ENCODE measurements at regions not wholly inside any gene's neighbourhood (a gene's known extent, or its start where the extent isn't known, plus 50 kb on each side); places are given as distances from the start of the nearest gene placed in this dataset.

GRCh38 chr5:164747371-164747770 lies 1242.0 kb downstream of the MAT2B start:
- DNase-seq = no peak

- no peak for DNase-seq
Measured at GRCh38 chr5:164748861-164749260, 1243.4 kb downstream of the MAT2B start.

- no peak for DNase-seq
Measured at GRCh38 chr5:164753434-164753833, 1248.0 kb downstream of the MAT2B start.

- DNase-seq = no peak
Measured at GRCh38 chr5:164763206-164763605, 1257.8 kb downstream of the MAT2B start.

- no peak for DNase-seq
Measured at GRCh38 chr5:164772122-164772521, 1266.7 kb downstream of the MAT2B start.

GRCh38 chr5:164784230-164784629 lies 1278.8 kb downstream of the MAT2B start:
- no peak for DNase-seq

GRCh38 chr5:164798110-164798509 lies 1292.7 kb downstream of the MAT2B start:
- no peak for DNase-seq

GRCh38 chr5:164799391-164799790 lies 1294.0 kb downstream of the MAT2B start:
- DNase-seq = no peak

- no peak for DNase-seq
Measured at GRCh38 chr5:164801910-164802309, 1296.5 kb downstream of the MAT2B start.

GRCh38 chr5:164809821-164810220 lies 1304.4 kb downstream of the MAT2B start:
- no peak for DNase-seq

GRCh38 chr5:164818445-164818844 lies 1313.0 kb downstream of the MAT2B start:
- DNase-seq = no peak

- DNase-seq = no peak
Measured at GRCh38 chr5:164824671-164825070, 1319.3 kb downstream of the MAT2B start.

GRCh38 chr5:164832516-164832915 lies 1327.1 kb downstream of the MAT2B start:
- DNase-seq = no peak

GRCh38 chr5:164844348-164844747 lies 1338.9 kb downstream of the MAT2B start:
- no peak for DNase-seq

GRCh38 chr5:164860896-164861295 lies 1355.5 kb downstream of the MAT2B start:
- DNase-seq = no peak

GRCh38 chr5:164861610-164862009 lies 1356.2 kb downstream of the MAT2B start:
- no peak for DNase-seq

GRCh38 chr5:164868761-164869160 lies 1363.3 kb downstream of the MAT2B start:
- DNase-seq = no peak

- DNase-seq = no peak
Measured at GRCh38 chr5:164869325-164869724, 1363.9 kb downstream of the MAT2B start.

- DNase-seq = no peak
Measured at GRCh38 chr5:164876793-164877192, 1371.4 kb downstream of the MAT2B start.

GRCh38 chr5:164881442-164881841 lies 1376.0 kb downstream of the MAT2B start:
- DNase-seq = no peak

GRCh38 chr5:164885179-164885578 lies 1379.8 kb downstream of the MAT2B start:
- DNase-seq = no peak

GRCh38 chr5:164893071-164893470 lies 1387.7 kb downstream of the MAT2B start:
- DNase-seq = no peak

GRCh38 chr5:164898705-164899104 lies 1393.3 kb downstream of the MAT2B start:
- DNase-seq = no peak

GRCh38 chr5:164909673-164910072 lies 1404.3 kb downstream of the MAT2B start:
- DNase-seq = no peak

- no peak for DNase-seq
Measured at GRCh38 chr5:164921722-164922121, 1416.3 kb downstream of the MAT2B start.

- no peak for DNase-seq
Measured at GRCh38 chr5:164934039-164934438, 1428.6 kb downstream of the MAT2B start.

All from CD4-positive, alpha-beta T cell treated with Interleukin-4 for 4 hours (primary cell).